PC-3 (cell line): ENCODE measurements at regions not wholly inside any gene's neighbourhood (a gene's known extent, or its start where the extent isn't known, plus 50 kb on each side); places are given as distances from the start of the nearest gene placed in this dataset.

Experiments
- CTCF ChIP-seq: fragments of 300-600 bp; sonication (generic); conservative IDR thresholded peaks from 2 replicates; pipeline ENCODE4 v1.5.1; 2017; ENCODE audit warnings: antibody characterized with exemption, low read depth, mild to moderate bottlenecking, low read length
- EZH2 ChIP-seq: fragments of 300-600 bp; sonication (generic); IDR thresholded peaks from one replicate; pipeline ENCODE4 v1.6.1; 2017; ENCODE audit warnings: antibody characterized with exemption, mild to moderate bottlenecking, low read length; ENCODE audit not compliant: unreplicated experiment

- TF ChIP-seq CTCF, result no peak
- TF ChIP-seq EZH2, result no peak
Observed at GRCh38 chr3:194951931-194952582, 266.4 kb downstream of the FAM43A start.
